GM21786 (cell line): ENCODE measurements at regions not wholly inside any gene's neighbourhood (a gene's known extent, or its start where the extent isn't known, plus 50 kb on each side); places are given as distances from the start of the nearest gene placed in this dataset.
"Not testable (repeated sequence)": the region's sequence is repeated elsewhere in the genome, so short reads cannot be mapped to it uniquely, and the experiment has no call there.

Experiments used
- ATAC-seq: cut with Tn5 transposase; IDR thresholded peaks from one replicate; pipeline ENCODE4 v1.9.1; 2021; ENCODE audit not compliant: unreplicated experiment

GRCh38 chr2:204140246-204140645, 203.7 kb downstream of the ICOS start:
- no peak for ATAC-seq

- ATAC-seq, result no peak
Measured at GRCh38 chr2:204143216-204144014, 206.9 kb downstream of the ICOS start.

- no peak for ATAC-seq
Measured at GRCh38 chr2:204144492-204144891, 207.9 kb downstream of the ICOS start.

- peak; percentile 97 for ATAC-seq
Measured at GRCh38 chr2:204145263-204145751, 208.7 kb downstream of the ICOS start.

- ATAC-seq, result no peak
Measured at GRCh38 chr2:204145791-204146190, 209.2 kb downstream of the ICOS start.

GRCh38 chr2:204147040-204147439, 210.5 kb downstream of the ICOS start:
- not testable (repeated sequence) for ATAC-seq

- no peak for ATAC-seq
Measured at GRCh38 chr2:204150721-204151120, 214.2 kb downstream of the ICOS start.

- no peak for ATAC-seq
Measured at GRCh38 chr2:204152616-204153015, 216.1 kb downstream of the ICOS start.

GRCh38 chr2:204154863-204155262, 218.3 kb downstream of the ICOS start:
- no peak for ATAC-seq

GRCh38 chr2:204156456-204156855, 219.9 kb downstream of the ICOS start:
- ATAC-seq, result no peak

- ATAC-seq, result no peak
Measured at GRCh38 chr2:204157684-204158083, 221.1 kb downstream of the ICOS start.

- ATAC-seq, result no peak
Measured at GRCh38 chr2:204159526-204159925, 223.0 kb downstream of the ICOS start.

- no peak for ATAC-seq
Measured at GRCh38 chr2:204160989-204161388, 224.4 kb downstream of the ICOS start.

- ATAC-seq, result no peak
Measured at GRCh38 chr2:204161886-204162285, 225.3 kb downstream of the ICOS start.

GRCh38 chr2:204166961-204167360, 230.4 kb downstream of the ICOS start:
- no peak for ATAC-seq

GRCh38 chr2:204167670-204168069, 231.1 kb downstream of the ICOS start:
- ATAC-seq, result not testable (repeated sequence)

- no peak for ATAC-seq
Measured at GRCh38 chr2:204170411-204170810, 233.8 kb downstream of the ICOS start.

GRCh38 chr2:204171432-204172144, 235.0 kb downstream of the ICOS start:
- ATAC-seq, result no peak

- ATAC-seq, result no peak
Measured at GRCh38 chr2:204172145-204172600, 235.6 kb downstream of the ICOS start.

- ATAC-seq, result no peak
Measured at GRCh38 chr2:204174034-204174433, 237.5 kb downstream of the ICOS start.

GRCh38 chr2:204175552-204176271, 239.1 kb downstream of the ICOS start:
- ATAC-seq, result no peak
